NCI-H146 treated with DMSO at 0.1 percent for 48 hours (cell line): ENCODE measurements at regions not wholly inside any gene's neighbourhood (a gene's known extent, or its start where the extent isn't known, plus 50 kb on each side); places are given as distances from the start of the nearest gene placed in this dataset.
A peak's percentile ranks its signal among the peaks of the same experiment; 100 is the strongest.

Source experiments
- DNase-seq: peaks from one replicate; lab custom pipeline; 2025; ENCODE audit not compliant: unreplicated experiment; lab: John Stamatoyannopoulos, UW

- DNase-seq, result no peak
Measured at GRCh38 chr15:47384341-47384740, 333.0 kb upstream of the SEMA6D start.

GRCh38 chr15:47384776-47385175 lies 332.5 kb upstream of the SEMA6D start:
- DNase-seq, result no peak

GRCh38 chr15:47386459-47386858 lies 330.8 kb upstream of the SEMA6D start:
- DNase-seq, result no peak

- DNase-seq, result no peak
Measured at GRCh38 chr15:47388299-47388698, 329.0 kb upstream of the SEMA6D start.

- no peak for DNase-seq
Measured at GRCh38 chr15:47390208-47390765, 327.0 kb upstream of the SEMA6D start.

GRCh38 chr15:47394286-47394809 lies 323.0 kb upstream of the SEMA6D start:
- DNase-seq, result no peak

- DNase-seq, result no peak
Measured at GRCh38 chr15:47395076-47395475, 322.2 kb upstream of the SEMA6D start.

- DNase-seq, result no peak
Measured at GRCh38 chr15:47397655-47398054, 319.6 kb upstream of the SEMA6D start.

- no peak for DNase-seq
Measured at GRCh38 chr15:47398132-47398531, 319.2 kb upstream of the SEMA6D start.

GRCh38 chr15:47398594-47398993 lies 318.7 kb upstream of the SEMA6D start:
- no peak for DNase-seq

GRCh38 chr15:47399100-47399499 lies 318.2 kb upstream of the SEMA6D start:
- no peak for DNase-seq

GRCh38 chr15:47400603-47401002 lies 316.7 kb upstream of the SEMA6D start:
- DNase-seq, result no peak

- DNase-seq, result no peak
Measured at GRCh38 chr15:47401427-47401826, 315.9 kb upstream of the SEMA6D start.

GRCh38 chr15:47402829-47403228 lies 314.5 kb upstream of the SEMA6D start:
- DNase-seq, result no peak

GRCh38 chr15:47404877-47405276 lies 312.4 kb upstream of the SEMA6D start:
- no peak for DNase-seq

- DNase-seq, result peak; percentile 45
Measured at GRCh38 chr15:47405365-47406162, 311.7 kb upstream of the SEMA6D start.

GRCh38 chr15:47407692-47408091 lies 309.6 kb upstream of the SEMA6D start:
- no peak for DNase-seq

GRCh38 chr15:47409038-47409437 lies 308.3 kb upstream of the SEMA6D start:
- no peak for DNase-seq

GRCh38 chr15:47409600-47409999 lies 307.7 kb upstream of the SEMA6D start:
- no peak for DNase-seq

GRCh38 chr15:47410247-47410646 lies 307.1 kb upstream of the SEMA6D start:
- DNase-seq, result no peak

- no peak for DNase-seq
Measured at GRCh38 chr15:47411733-47412132, 305.6 kb upstream of the SEMA6D start.

GRCh38 chr15:47412136-47412535 lies 305.2 kb upstream of the SEMA6D start:
- peak; percentile 36 for DNase-seq

- DNase-seq, result no peak
Measured at GRCh38 chr15:47412802-47413201, 304.5 kb upstream of the SEMA6D start.
